ENCODE measurements at regions not wholly inside any gene's neighbourhood (a gene's known extent, or its start where the extent isn't known, plus 50 kb on each side); places are given as distances from the start of the nearest gene placed in this dataset.

DNA sequence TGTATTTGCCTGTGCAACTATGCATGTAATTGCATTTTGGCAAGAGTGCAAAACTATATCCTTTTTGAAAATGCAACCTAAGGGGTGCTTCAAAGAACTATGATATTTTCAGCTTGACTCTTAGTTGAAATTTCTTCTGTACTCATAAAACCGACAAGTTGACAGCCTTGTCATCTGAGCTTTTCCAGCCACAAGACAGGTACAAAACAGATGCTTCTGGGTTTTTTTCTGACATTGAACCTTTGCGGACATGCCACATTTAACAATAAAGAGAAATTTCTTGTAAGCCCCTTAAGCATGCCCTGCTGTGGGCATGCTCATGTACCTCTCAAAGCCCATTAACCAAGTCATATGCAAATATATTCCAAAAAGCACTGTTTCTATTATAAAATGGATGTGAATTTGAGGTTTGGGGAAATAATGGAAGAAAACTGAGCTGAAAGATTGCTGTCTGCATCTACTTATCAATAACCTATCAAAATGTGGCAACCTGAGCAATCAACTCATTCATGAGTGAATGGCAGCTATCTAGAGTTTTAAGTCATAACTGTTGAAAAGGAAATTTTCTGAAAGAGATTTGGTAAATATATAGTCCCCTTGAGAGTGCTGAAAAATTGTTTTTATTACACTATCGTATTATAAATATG lies 1117.0 kb upstream of the LRRTM3 start:
- Mint-ChIP-seq H3K4me3 (no peak overlapping the region), H3K9me3 (peaks cover 2% of the 10 kb centered on the region), H3K27me3 (no peaks in the 10 kb centered on the region), H3K36me3 (no peaks in the 10 kb centered on the region), H3K27ac (no peak overlapping the region), H3K4me1 (no peaks in the 10 kb centered on the region)
- ATAC-seq (ENCODE audit: low read depth) (no peak), DNase-seq (ENCODE audit: low spot score in 2 of 2) (no peak)

- no peak for DNase-seq (ENCODE audit: low spot score in 2 of 2)
- no peak overlapping the region for H3K27ac Mint-ChIP-seq
- no peak for ATAC-seq (ENCODE audit: low read depth)
Measured at GRCh38 chr10:65811931-65812525, 1113.8 kb upstream of the LRRTM3 start.

DNA sequence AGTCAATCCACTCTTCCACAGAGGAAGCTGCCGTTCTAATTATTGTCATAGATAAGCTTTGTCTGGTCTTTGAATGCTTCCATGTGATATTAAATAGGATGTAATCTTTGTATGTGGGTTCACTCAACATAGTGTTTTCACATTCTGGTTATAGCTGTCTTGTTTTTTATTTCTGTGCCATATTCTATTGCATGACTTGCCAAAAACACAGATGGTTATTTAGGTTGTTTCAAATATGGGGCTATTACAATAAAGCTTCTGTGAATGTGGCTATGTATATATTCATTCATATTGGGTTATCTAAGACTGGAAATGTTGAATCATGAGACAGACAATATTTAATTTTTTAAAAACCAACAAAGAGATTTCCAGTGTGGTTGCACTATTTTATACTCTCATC lies 1109.3 kb upstream of the LRRTM3 start:
- H3K9me3 Mint-ChIP-seq, result no peaks in the 10 kb centered on the region
- no peak for ATAC-seq (ENCODE audit: low read depth)
- no peak overlapping the region for H3K4me3 Mint-ChIP-seq
- no peaks in the 10 kb centered on the region for H3K36me3 Mint-ChIP-seq
- H3K27ac Mint-ChIP-seq, result no peak overlapping the region
- no peaks in the 10 kb centered on the region for H3K27me3 Mint-ChIP-seq
- no peaks in the 10 kb centered on the region for H3K4me1 Mint-ChIP-seq
- no peak for DNase-seq (ENCODE audit: low spot score in 2 of 2)

More at GRCh38 chr10:65811931-65812525, 1113.8 kb upstream of the LRRTM3 start:
- H3K27me3 Mint-ChIP-seq, result no peaks in the 10 kb centered on the region
- H3K4me3 Mint-ChIP-seq, result no peak overlapping the region
- peaks cover 2% of the 10 kb centered on the region for H3K9me3 Mint-ChIP-seq
- no peaks in the 10 kb centered on the region for H3K4me1 Mint-ChIP-seq
- no peaks in the 10 kb centered on the region for H3K36me3 Mint-ChIP-seq

DNA sequence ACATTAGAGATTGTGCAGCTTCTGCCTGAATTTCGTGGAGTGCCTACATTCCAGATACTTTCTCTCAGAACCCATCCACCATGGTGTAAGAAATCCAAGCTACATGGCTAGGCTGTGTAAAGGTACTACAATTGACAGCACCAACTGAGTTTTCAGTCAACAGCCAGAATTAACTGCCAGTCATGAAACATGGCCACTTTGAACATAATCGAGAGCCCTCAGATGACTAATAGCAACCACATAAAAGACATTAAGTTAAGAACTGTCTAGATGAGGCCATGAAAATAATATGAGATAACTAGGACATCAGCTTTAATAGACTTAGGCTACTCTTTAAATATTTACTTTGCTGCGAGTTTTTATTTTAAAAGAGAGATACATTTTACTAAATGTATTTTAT lies 1106.8 kb upstream of the LRRTM3 start:
- Mint-ChIP-seq H3K4me1 (no peaks in the 10 kb centered on the region), H3K4me3 (no peak overlapping the region), H3K27ac (no peak overlapping the region), H3K27me3 (no peaks in the 10 kb centered on the region), H3K9me3 (no peaks in the 10 kb centered on the region), H3K36me3 (no peaks in the 10 kb centered on the region)
- DNase-seq (ENCODE audit: low spot score in 2 of 2) (no peak), ATAC-seq (ENCODE audit: low read depth) (no peak)

- Mint-ChIP-seq H3K4me1 (no peaks in the 10 kb centered on the region), H3K9me3 (no peaks in the 10 kb centered on the region), H3K4me3 (no peak overlapping the region), H3K27me3 (no peaks in the 10 kb centered on the region), H3K36me3 (no peaks in the 10 kb centered on the region), H3K27ac (no peak overlapping the region)
- DNase-seq (ENCODE audit: low spot score in 2 of 2), result no peak
- no peak for ATAC-seq (ENCODE audit: low read depth)
Measured at GRCh38 chr10:65827359-65827758, 1098.5 kb upstream of the LRRTM3 start.

DNA sequence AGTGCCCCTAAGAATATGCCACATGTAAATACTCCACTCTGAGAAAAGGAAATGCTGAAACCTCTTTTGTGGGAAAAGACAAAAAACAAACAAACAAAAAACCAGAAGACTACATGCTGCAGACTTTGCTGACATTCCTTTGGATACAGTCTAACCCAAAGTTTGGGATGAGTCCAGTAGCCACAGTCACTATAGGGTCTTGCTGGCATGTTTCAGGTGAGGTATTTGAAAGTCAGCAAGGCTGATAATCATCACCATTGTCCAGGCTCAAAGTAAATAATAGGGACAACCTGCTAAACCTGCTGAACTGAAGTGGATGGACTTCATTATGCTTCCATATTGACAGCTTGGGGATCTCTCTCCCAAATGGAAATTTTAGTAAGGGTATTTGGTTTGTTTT lies 1087.0 kb upstream of the LRRTM3 start:
- Mint-ChIP-seq H3K36me3 (no peaks in the 10 kb centered on the region), H3K27me3 (no peaks in the 10 kb centered on the region)

DNA sequence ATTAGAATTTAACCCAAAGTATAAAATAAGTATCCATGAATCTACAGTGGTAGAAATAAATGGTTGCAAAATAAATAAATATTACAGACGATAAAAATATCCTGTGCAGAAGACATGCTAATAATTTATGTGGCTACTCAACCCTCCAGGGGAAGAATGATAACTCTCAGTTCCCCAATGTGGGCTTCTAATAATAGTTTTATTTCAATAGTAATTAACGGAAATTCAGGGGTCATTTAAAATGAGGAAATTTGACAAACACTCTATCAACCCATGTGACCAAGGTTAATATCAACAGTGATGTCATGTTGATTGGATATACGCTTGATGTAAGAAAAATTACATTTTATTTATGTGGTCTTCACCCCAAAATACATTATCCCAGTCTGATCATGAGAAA lies 1082.6 kb upstream of the LRRTM3 start:
- Mint-ChIP-seq H3K9me3 (peaks cover 4% of the 10 kb centered on the region), H3K27me3 (no peaks in the 10 kb centered on the region), H3K4me3 (no peak overlapping the region), H3K36me3 (no peaks in the 10 kb centered on the region), H3K4me1 (no peaks in the 10 kb centered on the region), H3K27ac (no peak overlapping the region)
- DNase-seq (ENCODE audit: low spot score in 2 of 2), result no peak
- ATAC-seq (ENCODE audit: low read depth), result no peak

More for the DNA sequence above, 1087.0 kb upstream of the LRRTM3 start:
- Mint-ChIP-seq H3K9me3 (peaks cover 3% of the 10 kb centered on the region), H3K27ac (no peak overlapping the region), H3K4me1 (no peaks in the 10 kb centered on the region), H3K4me3 (no peak overlapping the region)
- DNase-seq (ENCODE audit: low spot score in 2 of 2) (no peak), ATAC-seq (ENCODE audit: low read depth) (no peak)

DNA sequence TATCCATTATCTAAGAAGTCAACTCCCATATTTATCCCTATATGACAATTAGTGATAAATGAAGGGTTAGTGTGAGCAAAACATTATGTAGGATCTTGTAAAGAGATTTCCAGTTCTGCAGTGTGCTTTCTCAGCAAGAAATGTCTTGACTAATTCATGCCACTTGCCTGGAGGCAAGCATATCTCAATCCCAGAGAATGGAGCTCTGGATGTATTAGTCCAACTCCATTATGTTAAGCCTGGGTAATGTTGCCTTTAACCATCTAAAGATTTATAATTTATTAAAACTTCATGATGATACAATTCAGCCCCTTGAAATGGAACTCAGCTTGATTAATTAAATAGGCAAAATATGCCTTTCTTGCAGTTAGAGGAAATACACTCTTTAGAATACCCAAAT lies 1079.9 kb upstream of the LRRTM3 start:
- DNase-seq (ENCODE audit: low spot score in 2 of 2) (no peak), ATAC-seq (ENCODE audit: low read depth) (no peak)
- H3K4me3 Mint-ChIP-seq, result no peak overlapping the region
- H3K9me3 Mint-ChIP-seq, result peaks cover 7% of the 10 kb centered on the region
- no peaks in the 10 kb centered on the region for H3K4me1 Mint-ChIP-seq
- H3K36me3 Mint-ChIP-seq, result no peaks in the 10 kb centered on the region
- no peaks in the 10 kb centered on the region for H3K27me3 Mint-ChIP-seq
- no peak overlapping the region for H3K27ac Mint-ChIP-seq

- H3K4me3 Mint-ChIP-seq, result no peak overlapping the region
- no peak overlapping the region for H3K27ac Mint-ChIP-seq
- ATAC-seq (ENCODE audit: low read depth), result no peak
Measured at GRCh38 chr10:65846541-65846940, 1079.3 kb upstream of the LRRTM3 start.

GRCh38 chr10:65846949-65847348 lies 1078.9 kb upstream of the LRRTM3 start:
- Mint-ChIP-seq H3K4me1 (no peaks in the 10 kb centered on the region), H3K27me3 (no peaks in the 10 kb centered on the region), H3K9me3 (peaks cover 7% of the 10 kb centered on the region), H3K36me3 (no peaks in the 10 kb centered on the region), H3K4me3 (no peak overlapping the region), H3K27ac (no peak overlapping the region)
- DNase-seq (ENCODE audit: low spot score in 2 of 2) (no peak), ATAC-seq (ENCODE audit: low read depth) (no peak)

More at GRCh38 chr10:65846541-65846940, 1079.3 kb upstream of the LRRTM3 start:
- Mint-ChIP-seq H3K36me3 (no peaks in the 10 kb centered on the region), H3K4me1 (no peaks in the 10 kb centered on the region), H3K9me3 (peaks cover 7% of the 10 kb centered on the region), H3K27me3 (no peaks in the 10 kb centered on the region)
- no peak for DNase-seq (ENCODE audit: low spot score in 2 of 2)

GRCh38 chr10:65847436-65848230 lies 1078.2 kb upstream of the LRRTM3 start:
- ATAC-seq (ENCODE audit: low read depth), result no peak
- Mint-ChIP-seq H3K27ac (no peak overlapping the region), H3K36me3 (no peaks in the 10 kb centered on the region), H3K27me3 (no peaks in the 10 kb centered on the region), H3K4me1 (no peaks in the 10 kb centered on the region), H3K9me3 (peaks cover 9% of the 10 kb centered on the region), H3K4me3 (no peak overlapping the region)
- no peak for DNase-seq (ENCODE audit: low spot score in 2 of 2)

- no peak for ATAC-seq (ENCODE audit: low read depth)
- peaks cover 2% of the 10 kb centered on the region for H3K9me3 Mint-ChIP-seq
- no peaks in the 10 kb centered on the region for H3K4me1 Mint-ChIP-seq
- H3K27ac Mint-ChIP-seq, result no peak overlapping the region
- H3K36me3 Mint-ChIP-seq, result no peaks in the 10 kb centered on the region
- no peak for DNase-seq (ENCODE audit: low spot score in 2 of 2)
- H3K4me3 Mint-ChIP-seq, result no peak overlapping the region
- no peaks in the 10 kb centered on the region for H3K27me3 Mint-ChIP-seq
Measured at GRCh38 chr10:65858841-65859240, 1067.0 kb upstream of the LRRTM3 start.

DNA sequence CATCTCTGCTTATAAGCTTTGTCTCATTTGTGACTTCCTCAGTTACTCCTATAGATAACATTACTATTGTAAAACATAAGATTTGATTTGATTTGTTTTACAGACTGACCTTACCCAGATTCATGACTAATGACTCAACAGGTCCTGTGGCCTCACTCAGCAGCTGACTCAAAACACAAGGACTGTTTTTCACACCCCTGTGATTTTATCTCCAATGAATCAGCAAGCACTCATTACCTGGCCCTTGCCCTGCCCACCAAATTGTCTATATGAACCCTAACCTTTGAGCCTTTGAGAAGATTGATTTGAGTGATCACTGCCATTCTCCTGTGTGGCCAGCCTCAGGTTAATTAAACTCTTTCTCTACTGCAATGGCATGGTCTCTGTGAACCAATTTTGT lies 1064.6 kb upstream of the LRRTM3 start:
- no peaks in the 10 kb centered on the region for H3K4me1 Mint-ChIP-seq
- no peak for DNase-seq (ENCODE audit: low spot score in 2 of 2)

More for the DNA sequence above, 1064.6 kb upstream of the LRRTM3 start:
- no peak overlapping the region for H3K4me3 Mint-ChIP-seq
- H3K9me3 Mint-ChIP-seq, result peaks cover 2% of the 10 kb centered on the region
- no peak for ATAC-seq (ENCODE audit: low read depth)
- no peaks in the 10 kb centered on the region for H3K27me3 Mint-ChIP-seq
- no peaks in the 10 kb centered on the region for H3K36me3 Mint-ChIP-seq
- no peak overlapping the region for H3K27ac Mint-ChIP-seq
